NCI-H446 treated with DMSO at 0.1 percent for 48 hours (cell line): ENCODE measurements at regions not wholly inside any gene's neighbourhood (a gene's known extent, or its start where the extent isn't known, plus 50 kb on each side); places are given as distances from the start of the nearest gene placed in this dataset.

Experiments used
- DNase-seq: peaks from one replicate; lab custom pipeline; 2025; lab: John Stamatoyannopoulos, UW

GRCh38 chr5:73291873-73292272 is 118.9 kb downstream of the TMEM174 start:
- DNase-seq = no peak

GRCh38 chr5:73290242-73290641 is 117.2 kb downstream of the TMEM174 start:
- no peak for DNase-seq

DNA sequence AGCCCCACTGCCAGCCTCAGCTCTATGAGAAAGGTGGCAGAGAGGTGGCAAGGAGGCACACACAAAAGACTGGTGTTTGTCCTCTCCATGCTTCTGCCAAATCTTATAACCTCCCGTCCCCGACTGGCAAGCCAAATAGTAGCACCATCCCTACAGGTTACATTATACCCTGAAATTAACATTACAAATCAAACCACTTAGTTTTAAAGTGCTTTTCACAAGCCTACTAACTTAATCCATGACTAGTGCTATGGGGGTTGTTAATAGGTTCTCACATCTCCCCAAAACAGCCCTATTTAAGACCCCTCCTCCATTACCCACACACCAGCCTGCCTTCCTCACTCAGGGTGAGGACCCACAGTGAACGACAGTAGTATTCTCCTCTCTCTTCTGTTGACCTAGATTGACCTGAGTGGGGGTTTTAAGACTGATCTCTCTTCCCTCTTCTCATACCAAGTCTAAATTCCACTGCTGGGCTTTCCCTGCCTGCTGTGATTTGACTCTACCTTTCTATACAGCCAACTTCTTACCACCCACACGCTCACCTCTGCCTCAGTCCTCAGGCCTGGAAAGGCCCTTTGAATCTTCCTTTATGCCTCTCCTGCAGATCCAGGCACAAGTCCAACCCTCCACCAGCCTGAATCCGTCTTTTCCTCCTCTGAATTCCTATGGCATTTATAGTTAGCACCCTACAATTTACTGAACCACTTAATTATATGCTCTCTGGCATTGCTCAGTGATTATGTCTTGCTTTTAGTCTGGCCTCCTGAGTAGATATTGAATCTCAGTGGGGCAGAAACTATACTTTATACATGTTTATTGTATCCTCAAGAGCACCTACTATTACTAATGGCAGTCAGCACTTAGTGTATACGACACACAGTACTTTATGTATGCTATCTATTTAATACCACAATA is 116.1 kb downstream of the TMEM174 start:
- DNase-seq = no peak

GRCh38 chr5:73286896-73287295 is 113.9 kb downstream of the TMEM174 start:
- no peak for DNase-seq

DNA sequence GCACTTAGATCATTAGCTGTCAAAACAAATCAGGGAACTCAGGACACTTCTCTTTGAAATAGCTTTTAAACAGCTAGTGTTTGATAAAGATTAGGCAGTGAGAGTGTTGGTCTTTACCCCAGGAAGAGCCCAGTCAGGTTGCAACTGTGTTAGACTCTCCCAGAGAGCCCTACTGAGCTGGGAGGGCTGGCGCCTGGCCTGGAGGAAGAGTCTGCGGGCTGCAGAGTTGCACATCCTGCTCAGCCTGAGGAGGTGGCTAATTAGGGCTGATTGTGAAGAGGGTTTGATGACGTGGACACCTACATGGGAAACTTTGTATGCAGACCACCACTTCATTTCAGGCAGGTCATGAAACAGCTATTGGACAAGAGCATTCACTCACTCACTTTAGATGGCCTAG is 112.0 kb downstream of the TMEM174 start:
- no peak for DNase-seq

GRCh38 chr5:73284220-73284795 is 111.3 kb downstream of the TMEM174 start:
- DNase-seq = peak; percentile 67

- peak; percentile 31 for DNase-seq
Observed at GRCh38 chr5:73282923-73283322, 109.9 kb downstream of the TMEM174 start.

- DNase-seq = peak; percentile 44
Observed at GRCh38 chr5:73282383-73282782, 109.4 kb downstream of the TMEM174 start.

- peak; percentile 93 for DNase-seq
Observed at GRCh38 chr5:73280821-73281746, 108.1 kb downstream of the TMEM174 start.

DNA sequence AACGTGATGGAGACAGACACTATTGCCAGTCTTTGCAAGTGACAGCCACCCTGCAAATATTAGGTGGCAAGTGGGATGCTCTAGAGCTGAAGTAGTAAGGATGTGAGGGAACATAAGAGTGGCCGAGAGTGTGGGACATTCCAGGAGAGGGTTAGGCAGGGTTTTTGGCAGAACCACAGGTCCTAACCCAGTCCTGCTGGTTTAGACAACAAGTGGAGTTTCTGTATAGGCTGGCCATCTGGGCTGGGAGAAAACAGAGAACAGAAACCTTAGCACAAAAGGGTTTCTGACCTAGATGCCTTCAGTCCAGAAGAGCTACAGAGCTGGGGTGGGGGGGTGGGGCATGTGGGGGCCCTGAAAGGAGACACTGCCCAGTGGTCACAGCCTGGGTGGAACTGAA is 107.4 kb downstream of the TMEM174 start:
- no peak for DNase-seq

DNA sequence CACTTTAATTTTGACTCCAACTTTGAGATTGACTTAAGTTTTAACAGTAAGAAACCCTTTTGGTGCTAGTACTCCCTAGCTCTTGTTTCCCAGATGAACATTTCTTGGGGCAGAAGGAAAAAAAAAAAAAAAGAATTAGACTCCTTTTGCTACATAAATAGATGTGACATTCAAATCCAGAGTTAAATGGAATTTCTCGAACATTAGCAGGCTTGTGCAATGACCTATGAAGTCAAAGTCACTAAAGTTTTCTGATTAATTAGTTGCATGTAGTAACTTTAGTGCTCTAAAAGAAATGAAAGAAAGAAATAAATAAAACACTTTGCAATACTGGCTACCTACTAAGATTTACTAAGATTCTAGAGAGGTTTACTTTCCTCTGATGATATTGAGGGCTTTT is 106.8 kb downstream of the TMEM174 start:
- DNase-seq = no peak

DNA sequence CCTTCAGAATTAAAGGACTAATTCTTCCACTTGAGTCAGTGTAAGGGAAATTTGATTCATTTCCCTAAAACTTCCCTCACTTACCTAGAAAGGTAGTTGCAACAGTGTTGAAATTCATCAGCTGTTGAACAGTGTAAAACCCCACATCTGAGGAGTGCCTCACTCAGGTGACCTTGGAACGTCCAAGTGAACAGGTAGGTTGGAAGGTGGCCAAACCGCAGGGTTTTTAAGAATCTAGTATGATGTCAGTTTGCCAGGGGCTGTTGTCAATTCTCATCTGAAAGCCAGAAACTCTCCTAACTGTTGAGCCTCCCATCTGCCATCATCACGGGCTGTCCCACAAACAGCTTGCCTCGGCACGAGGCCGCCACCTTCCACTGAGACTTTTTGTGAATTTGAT is 105.7 kb downstream of the TMEM174 start:
- DNase-seq = no peak

DNA sequence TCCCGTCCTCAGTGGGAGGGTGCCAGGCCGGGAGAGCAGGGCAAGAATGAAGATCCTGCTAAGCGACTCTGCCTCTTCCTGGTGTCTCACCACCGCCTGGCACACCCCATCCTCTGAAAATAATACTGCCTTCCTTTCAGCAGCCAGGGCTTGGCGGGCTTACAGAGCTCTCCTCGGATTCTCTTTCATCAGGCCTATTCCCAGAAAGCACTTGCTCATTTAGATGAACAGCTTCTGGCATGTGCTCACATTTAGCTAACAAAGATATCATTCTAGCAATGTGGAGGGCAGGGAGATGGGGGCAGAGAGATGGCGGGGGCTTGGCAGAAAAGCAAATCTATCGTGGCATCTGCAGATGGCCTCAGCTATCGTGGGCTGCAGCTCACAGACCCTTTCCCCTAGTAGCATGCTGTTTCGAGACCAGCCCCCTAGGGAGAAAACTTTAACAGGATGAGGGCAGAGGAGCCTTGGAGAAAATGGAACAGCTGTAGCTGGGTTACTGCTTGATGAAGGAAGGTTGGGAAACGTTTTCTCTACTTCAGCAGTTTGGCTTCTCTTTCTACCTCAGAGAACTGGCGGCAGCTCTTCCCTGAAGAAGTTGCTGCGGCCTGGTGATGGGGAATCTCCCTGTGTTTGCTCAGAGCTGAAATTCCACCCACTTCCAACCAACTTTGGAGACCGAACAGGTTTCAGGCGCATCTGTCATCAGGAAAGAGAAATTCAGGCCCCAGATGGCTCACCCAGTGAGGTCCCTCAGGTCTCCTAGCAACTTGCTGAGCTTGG is 102.1 kb downstream of the TMEM174 start:
- DNase-seq = peak; percentile 87

GRCh38 chr5:73274121-73274520 is 101.1 kb downstream of the TMEM174 start:
- DNase-seq = no peak

DNA sequence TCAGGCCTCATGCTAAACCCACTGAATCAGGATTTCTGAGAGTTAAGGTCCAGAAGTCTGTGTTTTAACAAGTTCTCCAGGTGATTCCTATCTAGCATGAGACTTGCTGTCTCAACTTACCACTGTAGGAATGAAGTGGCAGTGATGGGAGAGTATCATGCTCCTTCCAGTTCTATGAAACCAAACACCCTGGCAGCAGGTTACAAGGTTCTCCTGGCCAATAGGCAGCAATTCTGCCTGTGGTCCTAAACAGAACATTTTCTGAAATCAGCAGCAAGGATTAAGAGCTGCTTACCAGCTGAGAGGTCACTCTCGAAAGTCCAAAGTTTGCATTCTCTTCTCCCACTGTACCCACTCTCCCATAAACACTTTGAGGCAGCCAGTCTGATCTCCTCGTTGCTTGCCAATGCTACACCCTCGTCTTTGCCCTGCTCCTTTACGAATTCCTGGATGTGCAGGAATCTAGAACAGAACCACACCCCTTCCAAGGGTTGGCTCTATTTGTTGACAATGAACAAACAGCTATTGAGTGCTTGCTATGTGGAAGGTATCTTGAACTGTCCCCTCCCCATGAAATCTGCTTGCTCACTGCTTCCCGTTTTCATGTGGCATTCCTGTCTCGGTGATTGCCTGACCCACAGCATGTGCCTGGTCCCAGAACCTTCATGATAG is 100.5 kb downstream of the TMEM174 start:
- no peak for DNase-seq

DNA sequence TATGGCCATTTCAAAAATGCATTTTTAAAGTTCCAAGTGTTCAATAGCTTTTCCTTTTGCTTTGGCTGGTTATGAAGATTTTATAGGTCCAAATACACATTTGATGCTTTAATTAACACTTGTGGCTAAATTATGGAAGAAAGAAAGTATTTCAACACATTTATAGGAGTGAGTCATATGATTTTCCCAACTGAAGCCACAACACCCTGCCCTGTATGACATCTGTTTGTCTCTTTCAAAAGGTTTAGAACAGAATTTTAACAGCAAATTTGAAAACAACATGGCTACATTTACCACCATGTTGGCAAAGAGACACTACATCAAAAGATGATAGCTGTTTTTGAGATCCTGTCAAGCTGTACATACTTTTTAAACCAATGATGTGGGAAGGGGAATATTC is 99.4 kb downstream of the TMEM174 start:
- no peak for DNase-seq

GRCh38 chr5:73268826-73269225 is 95.8 kb downstream of the TMEM174 start:
- no peak for DNase-seq

- no peak for DNase-seq
Observed at GRCh38 chr5:73267766-73268435, 94.9 kb downstream of the TMEM174 start.

GRCh38 chr5:73266925-73267765 is 94.2 kb downstream of the TMEM174 start:
- no peak for DNase-seq
